A673 (cell line): ENCODE measurements at regions not wholly inside any gene's neighbourhood (a gene's known extent, or its start where the extent isn't known, plus 50 kb on each side); places are given as distances from the start of the nearest gene placed in this dataset.

Experiments
- EZH2 ChIP-seq: fragments of 200-600 bp; sonication (generic); IDR thresholded peaks from 2 replicates; pipeline ENCODE4 v1.6.1; 2017; ENCODE audit warnings: borderline replicate concordance, low read depth, mild to moderate bottlenecking, mixed read lengths, antibody characterized with exemption, low read length; ENCODE audit not compliant: poor library complexity, severe bottlenecking
- TF ChIP-seq, protein P1 (sequence below): fragments of 300-800, 200-600 bp; sonication (generic); conservative IDR thresholded peaks from 2 replicates; pipeline ENCODE4 v1.5.1; 2017; ENCODE audit warnings: low read depth, mild to moderate bottlenecking, antibody characterized with exemption, low read length, moderate library complexity, mixed read lengths

DNA sequence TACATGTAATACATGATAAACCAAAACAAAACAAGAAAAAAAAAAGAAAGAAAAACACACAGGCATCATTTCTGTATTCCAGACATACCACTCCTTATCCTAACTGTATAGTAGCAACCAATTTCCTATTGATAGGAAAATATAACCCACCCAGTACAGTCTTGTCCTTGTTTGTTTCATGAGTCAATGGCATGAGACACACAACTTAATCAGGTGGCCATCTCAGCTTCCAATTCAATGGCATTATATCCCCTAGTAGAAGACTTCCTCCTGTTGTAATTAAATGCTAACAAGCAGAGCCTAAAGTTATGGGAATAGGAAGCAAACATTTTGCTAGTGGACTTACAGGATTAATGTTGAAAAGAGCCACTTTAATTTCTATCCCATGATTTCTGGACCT is 121.0 kb upstream of the NOL4 start:
- no peak for TF ChIP-seq EZH2
- TF ChIP-seq, protein P1, sequence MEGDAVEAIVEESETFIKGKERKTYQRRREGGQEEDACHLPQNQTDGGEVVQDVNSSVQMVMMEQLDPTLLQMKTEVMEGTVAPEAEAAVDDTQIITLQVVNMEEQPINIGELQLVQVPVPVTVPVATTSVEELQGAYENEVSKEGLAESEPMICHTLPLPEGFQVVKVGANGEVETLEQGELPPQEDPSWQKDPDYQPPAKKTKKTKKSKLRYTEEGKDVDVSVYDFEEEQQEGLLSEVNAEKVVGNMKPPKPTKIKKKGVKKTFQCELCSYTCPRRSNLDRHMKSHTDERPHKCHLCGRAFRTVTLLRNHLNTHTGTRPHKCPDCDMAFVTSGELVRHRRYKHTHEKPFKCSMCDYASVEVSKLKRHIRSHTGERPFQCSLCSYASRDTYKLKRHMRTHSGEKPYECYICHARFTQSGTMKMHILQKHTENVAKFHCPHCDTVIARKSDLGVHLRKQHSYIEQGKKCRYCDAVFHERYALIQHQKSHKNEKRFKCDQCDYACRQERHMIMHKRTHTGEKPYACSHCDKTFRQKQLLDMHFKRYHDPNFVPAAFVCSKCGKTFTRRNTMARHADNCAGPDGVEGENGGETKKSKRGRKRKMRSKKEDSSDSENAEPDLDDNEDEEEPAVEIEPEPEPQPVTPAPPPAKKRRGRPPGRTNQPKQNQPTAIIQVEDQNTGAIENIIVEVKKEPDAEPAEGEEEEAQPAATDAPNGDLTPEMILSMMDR, result no peak
